H1 (cell line): ENCODE measurements at regions not wholly inside any gene's neighbourhood (a gene's known extent, or its start where the extent isn't known, plus 50 kb on each side); places are given as distances from the start of the nearest gene placed in this dataset.
"Not testable (repeated sequence)": the region's sequence is repeated elsewhere in the genome, so short reads cannot be mapped to it uniquely, and the experiment has no call there.

Experiments used
- EP300 ChIP-seq, 2 experiments: IDR thresholded peaks; 1 replicate in 1 of 2; 2 replicates in 1 of 2; pipeline ENCODE4 v1.6.1; 2011 to 2012; ENCODE audit warnings: low read depth in 2 of 2, low read length in 2 of 2, mild to moderate bottlenecking in 2 of 2, borderline replicate concordance in 1 of 2, inconsistent platforms in 1 of 2, moderate library complexity in 1 of 2
- GTF2F1 ChIP-seq: IDR thresholded peaks from 2 replicates; pipeline ENCODE4 v1.6.1; 2012; ENCODE audit warnings: low read depth, low read length, improper control_type of control experiment, borderline replicate concordance
- NANOG ChIP-seq: IDR thresholded peaks from 2 replicates; pipeline ENCODE4 v1.6.1; 2011; ENCODE audit warnings: low read length, low read depth, mild to moderate bottlenecking, inconsistent platforms; ENCODE audit not compliant: insufficient read depth, poor library complexity, severe bottlenecking
- POLR2A ChIP-seq, 2 experiments: IDR thresholded peaks; 1 replicate in 1 of 2; 2 replicates in 1 of 2; pipeline ENCODE4 v1.6.1; 2011; ENCODE audit warnings: low read depth in 2 of 2, low read length in 2 of 2, mild to moderate bottlenecking in 2 of 2; ENCODE audit errors: control extremely low read depth in 1 of 2
- POLR2AphosphoS5 ChIP-seq: IDR thresholded peaks from 2 replicates; pipeline ENCODE4 v1.6.1; 2011; ENCODE audit warnings: low read depth, low read length
- RAD21 ChIP-seq, 2 experiments: IDR thresholded peaks in 1 of 2; conservative IDR thresholded peaks in 1 of 2; 2 replicates each; pipeline ENCODE4 v1.6.1; 2011; ENCODE audit warnings: low read depth in 2 of 2, low read length in 2 of 2, improper control_type of control experiment in 1 of 2, inconsistent platforms in 1 of 2, mild to moderate bottlenecking in 1 of 2, moderate library complexity in 1 of 2
- SIN3A ChIP-seq, 2 experiments: IDR thresholded peaks in 1 of 2; conservative IDR thresholded peaks in 1 of 2; 2 replicates each; pipeline ENCODE4 v1.6.1; 2011 to 2012; ENCODE audit warnings: low read length in 2 of 2, improper control_type of control experiment in 1 of 2, low read depth in 1 of 2, mild to moderate bottlenecking in 1 of 2
- SRF ChIP-seq: IDR thresholded peaks from 2 replicates; pipeline ENCODE4 v1.6.1; 2011; ENCODE audit warnings: mild to moderate bottlenecking, low read depth, low read length, moderate library complexity
- TAF1 ChIP-seq: IDR thresholded peaks from 2 replicates; pipeline ENCODE4 v1.6.1; 2011; ENCODE audit warnings: mild to moderate bottlenecking, low read depth, low read length
- USF2 ChIP-seq: IDR thresholded peaks from 2 replicates; pipeline ENCODE4 v1.6.1; 2011; ENCODE audit warnings: low read length, improper control_type of control experiment
- YY1 ChIP-seq: IDR thresholded peaks from 2 replicates; pipeline ENCODE4 v1.6.1; 2011; ENCODE audit warnings: low read depth, mild to moderate bottlenecking, low read length
- ZNF274 ChIP-seq: IDR thresholded peaks from 2 replicates; pipeline ENCODE4 v1.7.0; 2012; ENCODE audit warnings: low read length, borderline replicate concordance; ENCODE audit errors: extremely low read depth
- TF ChIP-seq, protein P1 (sequence below), 3 experiments: IDR thresholded peaks; 1 replicate in 2 of 3; 2 replicates in 1 of 3; pipeline versions ENCODE4 v1.5.1 to v1.6.1; 2011; ENCODE audit warnings: low read length in 3 of 3, mild to moderate bottlenecking in 3 of 3, inconsistent platforms in 2 of 3, low read depth in 1 of 3, moderate library complexity in 1 of 3; ENCODE audit not compliant: insufficient read depth in 1 of 3; ENCODE audit errors: control extremely low read depth in 1 of 3
- TF ChIP-seq, protein P2 (sequence below): IDR thresholded peaks from 2 replicates; pipeline ENCODE4 v1.6.1; 2012; ENCODE audit warnings: inconsistent platforms

DNA sequence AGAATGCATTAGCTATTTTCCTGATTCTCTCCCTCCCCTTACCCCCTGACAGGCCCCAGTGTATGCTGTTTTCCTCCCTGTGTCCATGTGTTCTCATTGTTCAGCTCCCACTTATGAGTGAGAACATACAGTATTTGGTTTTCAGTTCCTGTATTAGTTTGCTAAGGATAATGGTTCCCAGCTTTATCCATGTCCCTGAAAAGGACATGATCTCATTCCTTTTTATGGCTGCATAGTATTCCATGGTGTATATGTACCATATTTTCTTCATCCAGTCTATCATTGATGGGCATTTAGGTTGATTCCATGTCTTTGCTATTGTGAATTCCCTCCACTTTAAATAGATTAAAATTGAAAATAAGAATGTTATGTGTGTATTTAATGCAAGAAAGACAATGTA lies 89.9 kb upstream of the CREB1 start:
- TF ChIP-seq USF2; POLR2A (IDR thresholded peaks at IDR 0.05; ENCODE audit: control extremely low read depth in 1 of 2, low read depth in 2 of 2, low read length in 2 of 2); GTF2F1; EP300 (IDR thresholded peaks at IDR 0.05; ENCODE audit: borderline replicate concordance in 1 of 2, low read depth in 2 of 2, low read length in 2 of 2); RAD21 (IDR thresholded peaks at IDR 0.05 in 1 of 2, conservative IDR thresholded peaks at IDR 0.05 in 1 of 2; ENCODE audit: low read depth in 2 of 2, low read length in 2 of 2); YY1; SRF; SIN3A (conservative IDR thresholded peaks at IDR 0.05 in 1 of 2, IDR thresholded peaks at IDR 0.05 in 1 of 2; ENCODE audit: low read depth in 1 of 2, low read length in 2 of 2); POLR2AphosphoS5; ZNF274; TAF1; NANOG: not testable (repeated sequence)
- TF ChIP-seq, protein P1, sequence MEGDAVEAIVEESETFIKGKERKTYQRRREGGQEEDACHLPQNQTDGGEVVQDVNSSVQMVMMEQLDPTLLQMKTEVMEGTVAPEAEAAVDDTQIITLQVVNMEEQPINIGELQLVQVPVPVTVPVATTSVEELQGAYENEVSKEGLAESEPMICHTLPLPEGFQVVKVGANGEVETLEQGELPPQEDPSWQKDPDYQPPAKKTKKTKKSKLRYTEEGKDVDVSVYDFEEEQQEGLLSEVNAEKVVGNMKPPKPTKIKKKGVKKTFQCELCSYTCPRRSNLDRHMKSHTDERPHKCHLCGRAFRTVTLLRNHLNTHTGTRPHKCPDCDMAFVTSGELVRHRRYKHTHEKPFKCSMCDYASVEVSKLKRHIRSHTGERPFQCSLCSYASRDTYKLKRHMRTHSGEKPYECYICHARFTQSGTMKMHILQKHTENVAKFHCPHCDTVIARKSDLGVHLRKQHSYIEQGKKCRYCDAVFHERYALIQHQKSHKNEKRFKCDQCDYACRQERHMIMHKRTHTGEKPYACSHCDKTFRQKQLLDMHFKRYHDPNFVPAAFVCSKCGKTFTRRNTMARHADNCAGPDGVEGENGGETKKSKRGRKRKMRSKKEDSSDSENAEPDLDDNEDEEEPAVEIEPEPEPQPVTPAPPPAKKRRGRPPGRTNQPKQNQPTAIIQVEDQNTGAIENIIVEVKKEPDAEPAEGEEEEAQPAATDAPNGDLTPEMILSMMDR (IDR thresholded peaks at IDR 0.05; ENCODE audit: control extremely low read depth in 1 of 3, insufficient read depth in 1 of 3, low read depth in 1 of 3, low read length in 3 of 3): not testable (repeated sequence)
- TF ChIP-seq, protein P2, sequence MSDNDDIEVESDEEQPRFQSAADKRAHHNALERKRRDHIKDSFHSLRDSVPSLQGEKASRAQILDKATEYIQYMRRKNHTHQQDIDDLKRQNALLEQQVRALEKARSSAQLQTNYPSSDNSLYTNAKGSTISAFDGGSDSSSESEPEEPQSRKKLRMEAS: not testable (repeated sequence)
